SK-N-SH (cell line): ENCODE measurements at regions not wholly inside any gene's neighbourhood (a gene's known extent, or its start where the extent isn't known, plus 50 kb on each side); places are given as distances from the start of the nearest gene placed in this dataset.

ENCODE experiments used
- CTCF ChIA-PET: fragments of 300-600, 350-600 bp; formaldehyde crosslinking; extraction: SDS; loops from one replicate; lab custom pipeline; 2021; lab: Yijun Ruan, JAX
- POLR2A ChIA-PET: fragments of 350-600 bp; sonication (Branson Sonifier 250); formaldehyde crosslinking; extraction: SDS; loops from one replicate; lab custom pipeline; 2020; ENCODE audit warnings: antibody characterized with exemption, inconsistent platforms; lab: Yijun Ruan, JAX
- DNase-seq: peaks from one replicate; pipeline ENCODE4 v3.0.0; 2012
- H2AFZ ChIP-seq: fragments of 200-600 bp; sonication (generic); 2 replicates; pipeline ENCODE4 v1.8.1; 2016; ENCODE audit warnings: antibody characterized with exemption, mild to moderate bottlenecking, low read depth
- H3F3A ChIP-seq: fragments of 200-600 bp; sonication (generic); replicated peaks from 2 replicates; pipeline ENCODE3; 2016; ENCODE audit warnings: antibody characterized with exemption, mild to moderate bottlenecking; ENCODE audit not compliant: insufficient read depth
- H3K27ac ChIP-seq, 2 experiments: fragments of 200-500 bp in 1 of 2; fragments of 200-600 bp in 1 of 2; sonication (Bioruptor generic) in 1 of 2; sonication (generic), shearing (Covaris generic) in 1 of 2; 2 replicates each; pipeline versions ENCODE4 v1.5.1 to v1.6.1; 2014 to 2016; ENCODE audit warnings: low read depth in 2 of 2, inconsistent platforms in 1 of 2, low read length in 1 of 2, mild to moderate bottlenecking in 1 of 2, mixed read lengths in 1 of 2
- H3K27me3 ChIP-seq: fragments of 200-600 bp; sonication (generic), shearing (Covaris generic); 2 replicates; pipeline ENCODE4 v1.6.1; 2016; ENCODE audit warnings: mixed run types; ENCODE audit not compliant: insufficient read depth
- H3K36me3 ChIP-seq, 2 experiments: fragments of 200-500 bp in 1 of 2; fragments of 200-600 bp in 1 of 2; sonication (Bioruptor generic) in 1 of 2; sonication (generic) in 1 of 2; replicated peaks in 1 of 2; 2 replicates each; pipeline versions ENCODE3 to v1.5.1; 2014 to 2016; ENCODE audit warnings: low read length in 1 of 2, mild to moderate bottlenecking in 1 of 2; ENCODE audit not compliant: insufficient read depth in 2 of 2, control insufficient read depth in 1 of 2
- H3K4me1 ChIP-seq, 2 experiments: fragments of 200-500 bp in 1 of 2; fragments of 200-600 bp in 1 of 2; sonication (Bioruptor generic) in 1 of 2; sonication (generic), shearing (Covaris generic) in 1 of 2; 2 replicates each; pipeline versions ENCODE4 v1.5.1 to v1.6.1; 2014 to 2016; ENCODE audit warnings: low read depth in 1 of 2, low read length in 1 of 2, mixed run types in 1 of 2; ENCODE audit not compliant: insufficient read depth in 2 of 2, control insufficient read depth in 1 of 2
- H3K4me2 ChIP-seq: fragments of 200-600 bp; sonication (generic), shearing (Covaris generic); 2 replicates; pipeline ENCODE4 v1.6.1; 2017; ENCODE audit warnings: mixed run types
- H3K4me3 ChIP-seq, 2 experiments: fragments of 200-500 bp in 1 of 2; fragments of 200-600 bp in 1 of 2; sonication (Bioruptor generic) in 1 of 2; sonication (generic), shearing (Covaris generic) in 1 of 2; 2 replicates each; pipeline versions ENCODE4 v1.5.1 to v1.8.1; 2014 to 2016; ENCODE audit warnings: low read depth in 2 of 2, inconsistent platforms in 1 of 2, low read length in 1 of 2, mild to moderate bottlenecking in 1 of 2, mixed read lengths in 1 of 2, moderate library complexity in 1 of 2
- H3K79me2 ChIP-seq: fragments of 200-600 bp; sonication (generic); 2 replicates; pipeline ENCODE4 v1.8.1; 2017; ENCODE audit warnings: mild to moderate bottlenecking; ENCODE audit not compliant: insufficient read depth
- H3K9ac ChIP-seq: fragments of 200-600 bp; sonication (generic); 2 replicates; pipeline ENCODE4 v1.6.1; 2017; ENCODE audit warnings: mixed run types
- H3K9me2 ChIP-seq: fragments of 200-600 bp; sonication (generic); 2 replicates; pipeline ENCODE4 v1.6.1; 2017; ENCODE audit warnings: mixed run types
- H3K9me3 ChIP-seq: fragments of 200-600 bp; sonication (generic); 2 replicates; pipeline ENCODE4 v1.6.1; 2017; ENCODE audit warnings: mixed run types, mild to moderate bottlenecking, moderate library complexity
- H4K20me1 ChIP-seq: fragments of 200-600 bp; sonication (generic); 2 replicates; pipeline ENCODE4 v1.6.1; 2017; ENCODE audit warnings: mild to moderate bottlenecking, mixed run types; ENCODE audit not compliant: insufficient read depth
- CHD2 ChIP-seq: fragments of 150-350 bp; IDR thresholded peaks from 2 replicates; pipeline ENCODE4 v1.6.1; 2018; ENCODE audit warnings: low read length; ENCODE audit not compliant: partially characterized antibody
- FOSL2 ChIP-seq: IDR thresholded peaks from 2 replicates; pipeline ENCODE4 v1.4.0; 2012; ENCODE audit warnings: low read depth, mild to moderate bottlenecking, moderate library complexity, borderline replicate concordance
- FOXJ3 ChIP-seq: sonication (generic); formaldehyde crosslinking; IDR thresholded peaks from 2 replicates; pipeline ENCODE4 v1.5.1; 2020; ENCODE audit warnings: mild to moderate bottlenecking, missing genetic modification reagents
- FOXM1 ChIP-seq: IDR thresholded peaks from 2 replicates; pipeline ENCODE4 v1.4.0; 2012; ENCODE audit warnings: low read depth, mild to moderate bottlenecking
- GABPA ChIP-seq: IDR thresholded peaks from 2 replicates; pipeline ENCODE4 v1.4.0; 2012; ENCODE audit warnings: low read depth, mild to moderate bottlenecking
- GATA2 ChIP-seq: sonication (generic); formaldehyde crosslinking; IDR thresholded peaks from 2 replicates; pipeline ENCODE4 v1.5.0; 2020; ENCODE audit warnings: mild to moderate bottlenecking, missing genetic modification reagents
- JUND ChIP-seq: IDR thresholded peaks from 2 replicates; pipeline ENCODE4 v1.4.0; 2012
- MEF2A ChIP-seq: IDR thresholded peaks from 2 replicates; pipeline ENCODE4 v1.4.0; 2012; ENCODE audit warnings: low read depth, borderline replicate concordance
- NRF1 ChIP-seq: IDR thresholded peaks from 2 replicates; pipeline ENCODE4 v1.6.1; 2012; ENCODE audit warnings: low read depth, mild to moderate bottlenecking, low read length
- POLR2AphosphoS5 ChIP-seq: IDR thresholded peaks from 2 replicates; pipeline ENCODE4 v1.6.1; 2012; ENCODE audit warnings: low read depth, low read length
- RAD21 ChIP-seq: IDR thresholded peaks from 2 replicates; pipeline ENCODE4 v1.6.1; 2012; ENCODE audit warnings: mild to moderate bottlenecking, low read length
- RFX5 ChIP-seq: IDR thresholded peaks from 2 replicates; pipeline ENCODE4 v1.6.1; 2012; ENCODE audit warnings: mild to moderate bottlenecking, improper control_type of control experiment, low read length
- SMC3 ChIP-seq: IDR thresholded peaks from 2 replicates; pipeline ENCODE4 v1.6.1; 2012; ENCODE audit warnings: low read depth, low read length, improper control_type of control experiment
- YY1 ChIP-seq: IDR thresholded peaks from 2 replicates; pipeline ENCODE4 v1.4.0; 2012; ENCODE audit warnings: low read depth, mild to moderate bottlenecking
- WGBS: methylation state at CpG from one replicate; pipeline ENCODE4 v1.1.6; 2017; ENCODE audit warnings: low lambda C conversion rate; 5-methylcytosine and 5-hydroxymethylcytosine counted together
- TF ChIP-seq, protein P1 (sequence below): IDR thresholded peaks from 2 replicates; pipeline ENCODE4 v1.6.1; 2012; ENCODE audit warnings: mild to moderate bottlenecking, low read depth, low read length, moderate library complexity
- TF ChIP-seq, protein P2 (sequence below): IDR thresholded peaks from 2 replicates; pipeline ENCODE4; 2012
- TF ChIP-seq, protein P3 (sequence below): fragments of 150-350 bp; IDR thresholded peaks from 2 replicates; pipeline ENCODE4 v1.6.1; 2017; ENCODE audit warnings: antibody characterized with exemption, low read length, low read depth, borderline replicate concordance
- TF ChIP-seq, protein P4 (sequence below): IDR thresholded peaks from 2 replicates; pipeline ENCODE4 v1.4.0; 2012; ENCODE audit warnings: low read depth, borderline replicate concordance
- TF ChIP-seq, protein P5 (sequence below): IDR thresholded peaks from 2 replicates; pipeline ENCODE4 v1.4.0; 2012; ENCODE audit warnings: low read depth

DNA sequence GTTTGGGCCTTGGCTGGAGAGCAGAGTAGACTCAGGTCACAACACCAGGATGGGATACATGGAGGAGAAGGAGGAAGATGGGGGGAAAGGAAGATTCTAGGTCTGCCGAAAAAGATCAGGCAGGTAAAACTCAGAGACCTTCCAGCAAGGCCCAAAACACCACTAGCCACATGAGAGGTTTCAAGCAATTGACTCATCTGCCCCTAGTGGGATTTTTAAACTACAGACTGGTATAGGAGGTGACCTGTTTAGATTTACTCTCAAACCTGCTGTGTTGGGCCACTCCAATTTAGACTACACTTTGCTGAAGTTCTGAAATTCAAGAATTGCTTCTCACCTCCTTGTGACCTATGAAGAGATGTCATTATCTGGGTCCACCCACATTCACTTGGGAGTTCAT, 236.9 kb upstream of the SASH1 start:
- H3K4me1 ChIP-seq = no peaks in the 10 kb centered on the region
- H3F3A ChIP-seq = no peaks in the 10 kb centered on the region
- 21% methylated on average over 1 of the region's 1 CpG for WGBS

DNA sequence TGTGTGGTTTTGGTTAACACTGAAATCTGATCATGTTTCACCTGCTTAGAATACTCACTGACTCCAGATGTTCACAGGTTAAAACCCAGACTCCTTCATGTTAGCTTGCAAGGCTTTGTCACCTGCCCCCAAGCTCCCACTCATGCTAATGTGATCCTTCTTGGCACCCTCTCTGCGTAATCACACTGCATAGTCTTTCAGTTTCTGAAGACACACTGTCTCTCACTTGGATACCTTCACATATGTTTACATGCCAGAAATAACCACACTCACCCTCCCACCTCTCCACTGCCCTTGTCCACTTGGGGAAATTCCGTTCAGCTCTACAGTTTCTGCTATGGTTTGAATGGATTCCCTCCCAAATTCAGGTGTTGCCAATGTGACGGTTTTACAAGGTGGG, 234.7 kb upstream of the SASH1 start:
- H3K4me1 ChIP-seq = no peaks in the 10 kb centered on the region
- no peak overlapping the region for H3K27ac ChIP-seq
- no peaks in the 10 kb centered on the region for H3K9me3 ChIP-seq
- H3K9ac ChIP-seq = no peak overlapping the region
- H4K20me1 ChIP-seq = no peaks in the 10 kb centered on the region
- H3K79me2 ChIP-seq = no peaks in the 10 kb centered on the region
- no peaks in the 10 kb centered on the region for H3K36me3 ChIP-seq
- no peaks in the 10 kb centered on the region for H3F3A ChIP-seq
- TF ChIP-seq, protein P1, sequence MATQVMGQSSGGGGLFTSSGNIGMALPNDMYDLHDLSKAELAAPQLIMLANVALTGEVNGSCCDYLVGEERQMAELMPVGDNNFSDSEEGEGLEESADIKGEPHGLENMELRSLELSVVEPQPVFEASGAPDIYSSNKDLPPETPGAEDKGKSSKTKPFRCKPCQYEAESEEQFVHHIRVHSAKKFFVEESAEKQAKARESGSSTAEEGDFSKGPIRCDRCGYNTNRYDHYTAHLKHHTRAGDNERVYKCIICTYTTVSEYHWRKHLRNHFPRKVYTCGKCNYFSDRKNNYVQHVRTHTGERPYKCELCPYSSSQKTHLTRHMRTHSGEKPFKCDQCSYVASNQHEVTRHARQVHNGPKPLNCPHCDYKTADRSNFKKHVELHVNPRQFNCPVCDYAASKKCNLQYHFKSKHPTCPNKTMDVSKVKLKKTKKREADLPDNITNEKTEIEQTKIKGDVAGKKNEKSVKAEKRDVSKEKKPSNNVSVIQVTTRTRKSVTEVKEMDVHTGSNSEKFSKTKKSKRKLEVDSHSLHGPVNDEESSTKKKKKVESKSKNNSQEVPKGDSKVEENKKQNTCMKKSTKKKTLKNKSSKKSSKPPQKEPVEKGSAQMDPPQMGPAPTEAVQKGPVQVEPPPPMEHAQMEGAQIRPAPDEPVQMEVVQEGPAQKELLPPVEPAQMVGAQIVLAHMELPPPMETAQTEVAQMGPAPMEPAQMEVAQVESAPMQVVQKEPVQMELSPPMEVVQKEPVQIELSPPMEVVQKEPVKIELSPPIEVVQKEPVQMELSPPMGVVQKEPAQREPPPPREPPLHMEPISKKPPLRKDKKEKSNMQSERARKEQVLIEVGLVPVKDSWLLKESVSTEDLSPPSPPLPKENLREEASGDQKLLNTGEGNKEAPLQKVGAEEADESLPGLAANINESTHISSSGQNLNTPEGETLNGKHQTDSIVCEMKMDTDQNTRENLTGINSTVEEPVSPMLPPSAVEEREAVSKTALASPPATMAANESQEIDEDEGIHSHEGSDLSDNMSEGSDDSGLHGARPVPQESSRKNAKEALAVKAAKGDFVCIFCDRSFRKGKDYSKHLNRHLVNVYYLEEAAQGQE = no peak
- TF ChIP-seq POLR2AphosphoS5 (no peak), GABPA (no peak), MEF2A (no peak), GATA2 (CRISPR knock-in tag) (no peak), RAD21 (no peak), JUND (no peak), NRF1 (no peak), FOXM1 (no peak), CHD2 (no peak), FOSL2 (no peak), RFX5 (no peak), YY1 (no peak), FOXJ3 (no peak)
- TF ChIP-seq, protein P2, sequence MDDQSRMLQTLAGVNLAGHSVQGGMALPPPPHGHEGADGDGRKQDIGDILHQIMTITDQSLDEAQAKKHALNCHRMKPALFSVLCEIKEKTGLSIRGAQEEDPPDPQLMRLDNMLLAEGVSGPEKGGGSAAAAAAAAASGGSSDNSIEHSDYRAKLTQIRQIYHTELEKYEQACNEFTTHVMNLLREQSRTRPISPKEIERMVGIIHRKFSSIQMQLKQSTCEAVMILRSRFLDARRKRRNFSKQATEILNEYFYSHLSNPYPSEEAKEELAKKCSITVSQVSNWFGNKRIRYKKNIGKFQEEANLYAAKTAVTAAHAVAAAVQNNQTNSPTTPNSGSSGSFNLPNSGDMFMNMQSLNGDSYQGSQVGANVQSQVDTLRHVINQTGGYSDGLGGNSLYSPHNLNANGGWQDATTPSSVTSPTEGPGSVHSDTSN = no peak
- TF ChIP-seq, protein P3, sequence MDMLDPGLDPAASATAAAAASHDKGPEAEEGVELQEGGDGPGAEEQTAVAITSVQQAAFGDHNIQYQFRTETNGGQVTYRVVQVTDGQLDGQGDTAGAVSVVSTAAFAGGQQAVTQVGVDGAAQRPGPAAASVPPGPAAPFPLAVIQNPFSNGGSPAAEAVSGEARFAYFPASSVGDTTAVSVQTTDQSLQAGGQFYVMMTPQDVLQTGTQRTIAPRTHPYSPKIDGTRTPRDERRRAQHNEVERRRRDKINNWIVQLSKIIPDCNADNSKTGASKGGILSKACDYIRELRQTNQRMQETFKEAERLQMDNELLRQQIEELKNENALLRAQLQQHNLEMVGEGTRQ = no peak
- TF ChIP-seq, protein P4, sequence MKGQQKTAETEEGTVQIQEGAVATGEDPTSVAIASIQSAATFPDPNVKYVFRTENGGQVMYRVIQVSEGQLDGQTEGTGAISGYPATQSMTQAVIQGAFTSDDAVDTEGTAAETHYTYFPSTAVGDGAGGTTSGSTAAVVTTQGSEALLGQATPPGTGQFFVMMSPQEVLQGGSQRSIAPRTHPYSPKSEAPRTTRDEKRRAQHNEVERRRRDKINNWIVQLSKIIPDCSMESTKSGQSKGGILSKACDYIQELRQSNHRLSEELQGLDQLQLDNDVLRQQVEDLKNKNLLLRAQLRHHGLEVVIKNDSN = no peak
- TF ChIP-seq, protein P5, sequence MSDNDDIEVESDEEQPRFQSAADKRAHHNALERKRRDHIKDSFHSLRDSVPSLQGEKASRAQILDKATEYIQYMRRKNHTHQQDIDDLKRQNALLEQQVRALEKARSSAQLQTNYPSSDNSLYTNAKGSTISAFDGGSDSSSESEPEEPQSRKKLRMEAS = no peak
- H3K27me3 ChIP-seq = no peaks in the 10 kb centered on the region
- no peak overlapping the region for H3K4me3 ChIP-seq
- no peak overlapping the region for H2AFZ ChIP-seq
- H3K4me2 ChIP-seq = no peak overlapping the region
- WGBS = 33% methylated on average over 3 of the region's 3 CpGs
- ChIA-PET CTCF (no interaction called here), POLR2A (no interaction called here)
- H3K9me2 ChIP-seq = no peaks in the 10 kb centered on the region
- DNase-seq = no peak

More for the DNA sequence above, 236.9 kb upstream of the SASH1 start:
- Histone ChIP-seq H3K9ac (no peak overlapping the region), H2AFZ (no peak overlapping the region), H3K4me2 (no peak overlapping the region), H3K79me2 (no peaks in the 10 kb centered on the region), H3K36me3 (no peaks in the 10 kb centered on the region), H3K9me2 (no peaks in the 10 kb centered on the region), H3K27me3 (no peaks in the 10 kb centered on the region), H3K9me3 (no peaks in the 10 kb centered on the region), H3K27ac (no peak overlapping the region), H4K20me1 (no peaks in the 10 kb centered on the region), H3K4me3 (no peak overlapping the region)
- TF ChIP-seq, protein P2 = no peak
- TF ChIP-seq JUND (no peak), SMC3 (no peak), NRF1 (no peak), FOSL2 (no peak), YY1 (no peak)
- ChIA-PET POLR2A (no interaction called here), CTCF (no interaction called here)
- no peak for DNase-seq
